ENCODE measurements at regions not wholly inside any gene's neighbourhood (a gene's known extent, or its start where the extent isn't known, plus 50 kb on each side); places are given as distances from the start of the nearest gene placed in this dataset.

DNA sequence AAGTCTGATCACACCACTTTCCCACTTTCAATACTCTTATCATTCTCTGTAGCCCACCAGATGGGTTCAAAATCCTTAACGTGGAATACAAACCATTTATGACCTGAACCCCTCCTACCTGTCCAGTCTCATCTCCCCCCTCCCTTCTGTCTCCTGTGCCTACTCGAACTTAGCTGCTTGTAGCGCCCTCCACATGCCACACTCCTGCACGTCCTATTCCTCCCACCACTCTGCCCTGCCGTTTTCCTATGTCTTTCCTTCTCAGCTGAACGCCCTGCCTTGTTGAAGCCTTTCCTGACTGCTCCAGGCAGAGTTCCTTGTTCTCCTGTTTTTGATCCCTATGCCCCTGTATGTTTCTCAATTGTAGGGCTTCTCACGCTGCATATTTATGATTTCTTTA lies 390.1 kb downstream of the HRH4 start:
- no peaks in the 10 kb centered on the region for H3K27me3 ChIP-seq (ENCODE audit: control insufficient read depth in 2 of 2, insufficient read depth in 2 of 2, low read length in 2 of 2)
- H3K9ac ChIP-seq (ENCODE audit: low read depth in 1 of 2, low read length in 2 of 2), result no peak overlapping the region
- H3K4me3 ChIP-seq (ENCODE audit: low read length in 2 of 2), result no peak overlapping the region
- H3K27ac ChIP-seq (ENCODE audit: low read depth in 2 of 2, low read length in 2 of 2), result no peak overlapping the region
- H3K36me3 ChIP-seq (ENCODE audit: control insufficient read depth in 2 of 2, insufficient read depth in 2 of 2, low read length in 2 of 2), result no peaks in the 10 kb centered on the region
- no peaks in the 10 kb centered on the region for H3K9me3 ChIP-seq (ENCODE audit: control insufficient read depth in 2 of 2, low read length in 2 of 2)
- peaks cover 17 to 34% of the 10 kb centered on the region in 2 donors for H3K4me1 ChIP-seq (ENCODE audit: control insufficient read depth in 2 of 2, insufficient read depth in 2 of 2, low read length in 2 of 2)

GRCh38 chr18:24853076-24853475 lies 392.6 kb downstream of the HRH4 start:
- H3K4me3 ChIP-seq (ENCODE audit: low read length in 2 of 2), result no peak overlapping the region
- H3K4me1 ChIP-seq (ENCODE audit: control insufficient read depth in 2 of 2, insufficient read depth in 2 of 2, low read length in 2 of 2), result peaks cover 17 to 34% of the 10 kb centered on the region in 2 donors
- no peak overlapping the region for H3K9ac ChIP-seq (ENCODE audit: low read depth in 1 of 2, low read length in 2 of 2)
- H3K27ac ChIP-seq (ENCODE audit: low read depth in 2 of 2, low read length in 2 of 2), result peak overlapping the region; percentile 71 to 72
- H3K36me3 ChIP-seq (ENCODE audit: control insufficient read depth in 2 of 2, insufficient read depth in 2 of 2, low read length in 2 of 2), result no peaks in the 10 kb centered on the region
- no peaks in the 10 kb centered on the region for H3K27me3 ChIP-seq (ENCODE audit: control insufficient read depth in 2 of 2, insufficient read depth in 2 of 2, low read length in 2 of 2)
- no peaks in the 10 kb centered on the region for H3K9me3 ChIP-seq (ENCODE audit: control insufficient read depth in 2 of 2, low read length in 2 of 2)

DNA sequence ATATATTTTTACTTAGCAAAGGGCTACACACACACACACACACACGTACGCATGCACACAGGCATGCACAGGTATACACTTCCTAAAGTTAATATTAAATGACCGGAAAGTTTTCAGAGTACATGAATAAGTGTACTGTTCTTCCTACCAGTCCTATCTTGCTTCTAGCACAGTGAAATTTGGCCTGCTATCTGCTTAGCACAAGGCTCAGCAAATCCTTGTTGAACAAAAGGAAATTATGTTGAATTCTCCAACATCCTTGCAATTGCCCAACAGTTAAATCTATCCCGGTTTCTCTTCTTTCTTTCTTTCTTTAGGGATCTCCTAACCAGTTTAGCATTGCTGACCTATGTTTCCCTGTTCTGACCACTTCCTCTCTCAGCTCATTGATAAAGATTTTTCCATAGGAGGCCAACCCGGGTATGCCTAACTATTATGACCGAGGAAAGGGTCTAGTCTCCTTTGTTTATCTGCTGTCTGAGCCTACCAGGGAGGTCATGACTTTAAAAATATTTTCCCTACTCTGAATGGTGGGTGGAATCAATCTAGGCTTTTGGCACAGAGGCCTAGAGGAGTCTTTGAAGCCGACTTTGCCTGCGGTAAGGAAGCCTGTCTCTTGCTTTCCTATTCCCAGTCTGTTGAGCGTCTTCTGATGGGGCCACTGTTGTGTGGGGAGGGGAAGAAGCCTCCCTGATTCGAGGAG lies 400.7 kb downstream of the HRH4 start:
- Histone ChIP-seq H3K4me1 (ENCODE audit: control insufficient read depth in 2 of 2, insufficient read depth in 2 of 2, low read length in 2 of 2) (peaks cover 6% of the 10 kb centered on the region in 2 donors), H3K36me3 (ENCODE audit: control insufficient read depth in 2 of 2, insufficient read depth in 2 of 2, low read length in 2 of 2) (no peaks in the 10 kb centered on the region), H3K4me3 (ENCODE audit: low read length in 2 of 2) (no peak overlapping the region), H3K27me3 (ENCODE audit: control insufficient read depth in 2 of 2, insufficient read depth in 2 of 2, low read length in 2 of 2) (peaks cover 0 to 2% of the 10 kb centered on the region in 2 donors), H3K9ac (ENCODE audit: low read depth in 1 of 2, low read length in 2 of 2) (no peak overlapping the region), H3K27ac (ENCODE audit: low read depth in 2 of 2, low read length in 2 of 2) (no peak overlapping the region), H3K9me3 (ENCODE audit: control insufficient read depth in 2 of 2, low read length in 2 of 2) (no peaks in the 10 kb centered on the region)

GRCh38 chr18:24862201-24862816 lies 401.9 kb downstream of the HRH4 start:
- H3K9ac ChIP-seq (ENCODE audit: low read depth in 1 of 2, low read length in 2 of 2), result no peak overlapping the region
- peaks cover 0 to 2% of the 10 kb centered on the region in 2 donors for H3K27me3 ChIP-seq (ENCODE audit: control insufficient read depth in 2 of 2, insufficient read depth in 2 of 2, low read length in 2 of 2)
- no peak overlapping the region for H3K27ac ChIP-seq (ENCODE audit: low read depth in 2 of 2, low read length in 2 of 2)
- peaks cover 6 to 8% of the 10 kb centered on the region in 2 donors for H3K4me1 ChIP-seq (ENCODE audit: control insufficient read depth in 2 of 2, insufficient read depth in 2 of 2, low read length in 2 of 2)
- H3K4me3 ChIP-seq (ENCODE audit: low read length in 2 of 2), result no peak overlapping the region
- no peaks in the 10 kb centered on the region for H3K9me3 ChIP-seq (ENCODE audit: control insufficient read depth in 2 of 2, low read length in 2 of 2)
- no peaks in the 10 kb centered on the region for H3K36me3 ChIP-seq (ENCODE audit: control insufficient read depth in 2 of 2, insufficient read depth in 2 of 2, low read length in 2 of 2)

DNA sequence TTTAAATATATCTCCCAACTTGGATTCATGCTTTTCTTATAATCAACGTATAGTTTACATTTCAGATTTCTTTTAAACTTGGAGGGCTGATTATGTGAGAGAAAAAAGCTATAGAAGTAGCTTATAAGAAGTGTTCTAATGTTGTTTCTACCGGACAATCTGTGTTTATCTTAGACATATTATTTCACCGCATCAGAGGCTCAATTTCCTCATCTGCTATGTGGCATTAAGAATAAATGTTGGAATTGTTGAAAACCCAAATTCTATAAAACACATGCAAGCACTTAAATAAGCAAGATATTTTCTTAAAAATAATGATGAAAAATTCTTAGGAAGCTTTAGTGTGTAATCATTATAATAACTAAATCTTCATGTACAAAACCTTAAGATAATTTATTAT lies 407.9 kb downstream of the HRH4 start:
- Histone ChIP-seq H3K27me3 (ENCODE audit: control insufficient read depth in 2 of 2, insufficient read depth in 2 of 2, low read length in 2 of 2) (no peaks in the 10 kb centered on the region), H3K4me3 (ENCODE audit: low read length in 2 of 2) (no peak overlapping the region), H3K9me3 (ENCODE audit: control insufficient read depth in 2 of 2, low read length in 2 of 2) (no peaks in the 10 kb centered on the region), H3K4me1 (ENCODE audit: control insufficient read depth in 2 of 2, insufficient read depth in 2 of 2, low read length in 2 of 2) (peaks cover 3 to 6% of the 10 kb centered on the region in 2 donors), H3K36me3 (ENCODE audit: control insufficient read depth in 2 of 2, insufficient read depth in 2 of 2, low read length in 2 of 2) (no peaks in the 10 kb centered on the region), H3K9ac (ENCODE audit: low read depth in 1 of 2, low read length in 2 of 2) (no peak overlapping the region), H3K27ac (ENCODE audit: low read depth in 2 of 2, low read length in 2 of 2) (no peak overlapping the region)

GRCh38 chr18:24868760-24869237 lies 408.4 kb downstream of the HRH4 start:
- no peaks in the 10 kb centered on the region for H3K36me3 ChIP-seq (ENCODE audit: control insufficient read depth in 2 of 2, insufficient read depth in 2 of 2, low read length in 2 of 2)
- H3K27me3 ChIP-seq (ENCODE audit: control insufficient read depth in 2 of 2, insufficient read depth in 2 of 2, low read length in 2 of 2), result no peaks in the 10 kb centered on the region
- no peak overlapping the region for H3K4me3 ChIP-seq (ENCODE audit: low read length in 2 of 2)
- H3K9me3 ChIP-seq (ENCODE audit: control insufficient read depth in 2 of 2, low read length in 2 of 2), result no peaks in the 10 kb centered on the region
- no peak overlapping the region for H3K27ac ChIP-seq (ENCODE audit: low read depth in 2 of 2, low read length in 2 of 2)
- peaks cover 3 to 6% of the 10 kb centered on the region in 2 donors for H3K4me1 ChIP-seq (ENCODE audit: control insufficient read depth in 2 of 2, insufficient read depth in 2 of 2, low read length in 2 of 2)
- H3K9ac ChIP-seq (ENCODE audit: low read depth in 1 of 2, low read length in 2 of 2), result no peak overlapping the region

DNA sequence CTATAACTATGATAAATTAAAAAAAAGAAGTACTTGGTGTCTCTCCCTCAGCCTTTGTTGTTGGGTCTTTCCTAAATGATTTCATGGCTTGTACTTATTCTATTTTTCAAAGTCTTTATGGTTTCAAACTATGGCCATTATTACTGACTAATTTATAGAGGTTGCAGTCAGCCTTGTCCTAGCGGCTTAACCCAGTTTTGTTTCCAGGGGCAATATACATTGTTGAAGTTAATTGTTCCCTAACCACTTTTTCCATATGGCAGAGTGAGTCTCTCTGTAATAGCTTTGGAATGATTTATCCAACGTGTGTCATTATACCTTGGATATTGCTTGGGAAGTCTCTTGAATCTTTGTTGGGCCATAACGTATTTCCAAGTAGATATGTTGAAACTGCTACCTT lies 408.8 kb downstream of the HRH4 start:
- Histone ChIP-seq H3K36me3 (ENCODE audit: control insufficient read depth in 2 of 2, insufficient read depth in 2 of 2, low read length in 2 of 2) (no peaks in the 10 kb centered on the region), H3K9ac (ENCODE audit: low read depth in 1 of 2, low read length in 2 of 2) (no peak overlapping the region), H3K27me3 (ENCODE audit: control insufficient read depth in 2 of 2, insufficient read depth in 2 of 2, low read length in 2 of 2) (no peaks in the 10 kb centered on the region), H3K27ac (ENCODE audit: low read depth in 2 of 2, low read length in 2 of 2) (no peak overlapping the region), H3K9me3 (ENCODE audit: control insufficient read depth in 2 of 2, low read length in 2 of 2) (no peaks in the 10 kb centered on the region), H3K4me1 (ENCODE audit: control insufficient read depth in 2 of 2, insufficient read depth in 2 of 2, low read length in 2 of 2) (peaks cover 3 to 6% of the 10 kb centered on the region in 2 donors), H3K4me3 (ENCODE audit: low read length in 2 of 2) (no peak overlapping the region)

GRCh38 chr18:24875286-24875685 lies 414.8 kb downstream of the HRH4 start:
- no peaks in the 10 kb centered on the region for H3K27me3 ChIP-seq (ENCODE audit: control insufficient read depth in 2 of 2, insufficient read depth in 2 of 2, low read length in 2 of 2)
- no peak overlapping the region for H3K27ac ChIP-seq (ENCODE audit: low read depth in 2 of 2, low read length in 2 of 2)
- H3K9me3 ChIP-seq (ENCODE audit: control insufficient read depth in 2 of 2, low read length in 2 of 2), result no peaks in the 10 kb centered on the region
- no peaks in the 10 kb centered on the region for H3K4me1 ChIP-seq (ENCODE audit: control insufficient read depth in 2 of 2, insufficient read depth in 2 of 2, low read length in 2 of 2)
- no peak overlapping the region for H3K4me3 ChIP-seq (ENCODE audit: low read length in 2 of 2)
- no peak overlapping the region for H3K9ac ChIP-seq (ENCODE audit: low read depth in 1 of 2, low read length in 2 of 2)
- H3K36me3 ChIP-seq (ENCODE audit: control insufficient read depth in 2 of 2, insufficient read depth in 2 of 2, low read length in 2 of 2), result no peaks in the 10 kb centered on the region

DNA sequence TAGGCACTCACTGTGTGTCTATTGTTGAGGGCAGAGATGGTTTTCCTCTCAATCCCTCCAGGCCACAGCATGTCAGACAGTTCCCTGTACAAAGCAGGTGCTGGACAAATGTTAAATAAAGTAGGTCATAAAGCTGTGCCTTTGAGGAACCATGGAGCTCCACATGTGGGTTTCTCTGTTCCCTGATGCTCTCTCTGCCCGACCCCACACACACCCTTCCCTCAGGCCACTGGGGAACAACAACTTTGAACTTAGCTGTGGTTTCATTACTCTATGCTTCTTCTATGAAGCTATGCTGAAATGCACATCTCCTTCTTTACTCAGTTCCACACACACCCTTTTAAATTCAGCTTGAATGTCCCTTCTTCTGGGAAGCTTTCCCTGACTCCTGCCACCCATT lies 415.3 kb downstream of the HRH4 start:
- no peak overlapping the region for H3K27ac ChIP-seq (ENCODE audit: low read depth in 2 of 2, low read length in 2 of 2)
- H3K36me3 ChIP-seq (ENCODE audit: control insufficient read depth in 2 of 2, insufficient read depth in 2 of 2, low read length in 2 of 2), result no peaks in the 10 kb centered on the region
- H3K4me3 ChIP-seq (ENCODE audit: low read length in 2 of 2), result no peak overlapping the region
- H3K9ac ChIP-seq (ENCODE audit: low read depth in 1 of 2, low read length in 2 of 2), result no peak overlapping the region
- no peaks in the 10 kb centered on the region for H3K4me1 ChIP-seq (ENCODE audit: control insufficient read depth in 2 of 2, insufficient read depth in 2 of 2, low read length in 2 of 2)
- H3K9me3 ChIP-seq (ENCODE audit: control insufficient read depth in 2 of 2, low read length in 2 of 2), result no peaks in the 10 kb centered on the region
- no peaks in the 10 kb centered on the region for H3K27me3 ChIP-seq (ENCODE audit: control insufficient read depth in 2 of 2, insufficient read depth in 2 of 2, low read length in 2 of 2)

DNA sequence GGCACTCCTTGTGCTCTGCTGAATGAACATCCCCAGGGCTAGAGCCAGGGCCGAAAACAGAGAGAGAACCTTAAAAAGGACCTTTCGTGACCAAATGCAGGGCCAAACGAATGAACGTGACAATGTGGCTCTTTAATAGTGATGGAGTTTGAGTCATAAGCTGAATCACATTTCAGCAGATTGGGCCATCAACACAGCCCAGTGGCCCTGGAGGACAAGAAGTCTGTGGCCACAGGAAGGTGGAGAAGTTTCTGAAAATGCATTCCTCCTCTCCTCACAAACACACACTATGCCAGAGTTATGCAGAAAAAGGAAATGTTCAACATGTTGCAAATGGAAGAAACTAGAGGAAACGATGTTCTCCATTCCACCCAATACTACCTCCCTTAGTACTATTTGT lies 415.8 kb downstream of the HRH4 start:
- Histone ChIP-seq H3K4me1 (ENCODE audit: control insufficient read depth in 2 of 2, insufficient read depth in 2 of 2, low read length in 2 of 2) (no peaks in the 10 kb centered on the region), H3K36me3 (ENCODE audit: control insufficient read depth in 2 of 2, insufficient read depth in 2 of 2, low read length in 2 of 2) (no peaks in the 10 kb centered on the region), H3K27me3 (ENCODE audit: control insufficient read depth in 2 of 2, insufficient read depth in 2 of 2, low read length in 2 of 2) (no peaks in the 10 kb centered on the region), H3K9me3 (ENCODE audit: control insufficient read depth in 2 of 2, low read length in 2 of 2) (no peaks in the 10 kb centered on the region), H3K27ac (ENCODE audit: low read depth in 2 of 2, low read length in 2 of 2) (no peak overlapping the region), H3K9ac (ENCODE audit: low read depth in 1 of 2, low read length in 2 of 2) (no peak overlapping the region), H3K4me3 (ENCODE audit: low read length in 2 of 2) (no peak overlapping the region)
